Endothelial cell of umbilical vein (primary cell): ENCODE measurements at regions not wholly inside any gene's neighbourhood (a gene's known extent, or its start where the extent isn't known, plus 50 kb on each side); places are given as distances from the start of the nearest gene placed in this dataset.

Experiments
- EZH2 ChIP-seq: IDR thresholded peaks from 2 replicates; pipeline ENCODE4 v1.6.1; 2012; ENCODE audit warnings: borderline replicate concordance, low read depth, mild to moderate bottlenecking, moderate library complexity, low read length, inconsistent platforms; ENCODE audit not compliant: severe bottlenecking
- POLR2A ChIP-seq: IDR thresholded peaks from 2 replicates; pipeline ENCODE4 v1.6.1; 2012; ENCODE audit warnings: low read depth, mild to moderate bottlenecking, control low read depth, low read length

DNA sequence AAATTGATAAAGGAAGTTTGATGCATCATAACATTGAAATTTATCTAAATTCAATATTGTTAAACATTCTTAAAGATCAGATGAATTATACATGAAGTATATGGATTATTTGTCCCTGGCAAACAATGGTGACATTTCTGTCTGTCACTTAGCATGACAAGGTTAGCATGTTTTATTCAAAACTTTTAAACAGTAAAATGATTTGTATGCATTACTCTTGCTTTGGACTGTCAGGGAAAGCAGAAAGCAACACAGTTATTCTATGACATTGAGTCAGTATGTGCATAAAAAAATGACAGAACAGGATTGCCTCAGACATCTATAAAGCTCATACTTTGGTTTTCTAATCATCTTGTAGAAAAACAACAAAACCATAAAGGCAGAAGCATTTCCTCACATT, 193.7 kb downstream of the IZUMO3 start:
- no peak for TF ChIP-seq EZH2
- no peak for TF ChIP-seq POLR2A
